ENCODE measurements at regions not wholly inside any gene's neighbourhood (a gene's known extent, or its start where the extent isn't known, plus 50 kb on each side); places are given as distances from the start of the nearest gene placed in this dataset.

DNA sequence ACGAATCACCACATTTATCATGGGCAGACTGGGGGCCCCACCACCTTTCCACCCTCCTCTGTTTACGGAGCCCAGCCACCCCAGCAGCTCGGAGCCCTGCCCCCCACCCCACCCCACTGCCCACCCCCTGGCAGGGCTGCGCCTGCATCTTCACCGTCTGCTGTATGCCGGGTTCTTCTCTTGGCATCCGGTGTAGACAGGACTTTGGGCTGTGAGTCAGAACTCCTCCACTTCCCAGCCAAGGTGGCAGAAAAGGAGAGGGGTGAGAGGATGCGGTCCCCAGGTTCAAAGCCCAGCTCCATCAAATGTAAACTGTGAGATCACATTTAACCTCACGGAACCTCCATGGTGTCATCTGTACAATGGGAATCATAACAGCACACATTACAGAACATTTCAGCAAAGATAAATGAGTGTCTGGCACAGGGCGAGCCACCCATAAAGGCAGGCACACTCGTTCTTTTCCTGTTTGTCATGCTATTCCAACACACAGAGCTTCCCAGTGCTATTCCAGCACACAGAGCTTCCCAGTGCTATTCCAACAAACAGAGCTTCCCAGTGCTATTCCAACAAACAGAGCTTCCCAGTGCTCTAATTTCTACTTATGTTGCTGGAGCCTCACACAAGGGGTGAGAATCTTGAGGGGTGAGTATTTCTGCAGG lies 292.7 kb upstream of the RTL1 start (continued):
- TF ChIP-seq, protein P1, sequence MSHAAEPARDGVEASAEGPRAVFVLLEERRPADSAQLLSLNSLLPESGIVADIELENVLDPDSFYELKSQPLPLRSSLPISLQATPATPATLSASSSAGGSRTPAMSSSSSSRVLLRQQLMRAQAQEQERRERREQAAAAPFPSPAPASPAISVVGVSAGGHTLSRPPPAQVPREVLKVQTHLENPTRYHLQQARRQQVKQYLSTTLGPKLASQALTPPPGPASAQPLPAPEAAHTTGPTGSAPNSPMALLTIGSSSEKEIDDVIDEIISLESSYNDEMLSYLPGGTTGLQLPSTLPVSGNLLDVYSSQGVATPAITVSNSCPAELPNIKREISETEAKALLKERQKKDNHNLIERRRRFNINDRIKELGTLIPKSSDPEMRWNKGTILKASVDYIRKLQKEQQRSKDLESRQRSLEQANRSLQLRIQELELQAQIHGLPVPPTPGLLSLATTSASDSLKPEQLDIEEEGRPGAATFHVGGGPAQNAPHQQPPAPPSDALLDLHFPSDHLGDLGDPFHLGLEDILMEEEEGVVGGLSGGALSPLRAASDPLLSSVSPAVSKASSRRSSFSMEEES (CRISPR knock-in tag; IDR thresholded peaks at IDR 0.05), result no peak
- TF ChIP-seq GPN1 (CRISPR knock-in tag; IDR thresholded peaks at IDR 0.05; ENCODE audit: borderline replicate concordance) (no peak), HMG20B (CRISPR knock-in tag; conservative IDR thresholded peaks at IDR 0.05) (no peak), KMT2B (CRISPR knock-in tag; IDR thresholded peaks at IDR 0.05) (no peak), MYC (CRISPR knock-in tag; IDR thresholded peaks at IDR 0.05; ENCODE audit: borderline replicate concordance) (no peak)

DNA sequence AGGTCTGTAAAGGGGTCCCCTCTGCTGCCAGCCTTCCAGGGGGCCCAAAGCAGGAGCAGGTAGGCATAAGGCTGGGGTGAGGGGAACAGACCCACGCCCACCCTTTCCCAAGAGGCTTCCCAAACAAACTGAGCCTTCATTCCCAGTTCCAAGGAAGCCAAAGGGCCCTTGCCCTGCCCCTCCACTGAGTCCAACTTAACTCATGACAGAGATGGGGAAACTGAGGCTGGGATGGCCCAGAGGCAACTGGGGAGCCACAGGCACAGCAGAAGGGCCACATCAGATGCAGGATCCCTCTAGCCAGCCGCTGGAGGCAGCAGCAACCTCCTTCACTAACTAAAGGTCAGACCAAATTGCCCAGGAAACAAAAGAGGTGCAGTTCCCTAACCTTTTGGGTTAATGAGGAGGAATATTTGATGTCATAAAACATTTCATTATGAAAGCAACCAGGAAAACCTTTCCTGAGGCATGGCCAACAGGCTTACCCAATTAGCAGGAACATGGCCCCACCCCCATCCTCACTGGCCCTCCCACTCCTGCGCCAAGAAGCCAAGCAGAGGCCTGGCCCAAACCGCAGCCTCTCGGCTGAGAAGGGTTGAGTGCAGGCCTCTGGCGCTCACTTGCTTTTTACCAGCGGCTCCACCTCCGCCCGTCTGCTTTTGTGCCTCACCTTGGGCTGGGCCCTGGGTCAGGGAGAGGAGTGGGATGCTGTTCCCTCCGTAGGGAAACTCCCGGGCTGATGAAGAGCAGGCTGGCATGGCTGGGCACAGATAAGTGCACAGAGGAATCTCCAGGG lies 293.5 kb upstream of the RTL1 start:
- ChIA-PET POLR2A (no interaction called here), CTCF (ENCODE audit: low intra/inter-chr PET ratio, low total read pairs) (no interaction called here)
- Histone ChIP-seq H3K79me2 (ENCODE audit: insufficient read depth, low read length) (no peaks in the 10 kb centered on the region), H3K4me3 (replicated peaks in 1 of 3; ENCODE audit: insufficient read depth in 1 of 3, low read depth in 2 of 3, low read length in 3 of 3) (no peak overlapping the region), H3K4me1 (ENCODE audit: insufficient read depth, low read length) (no peaks in the 10 kb centered on the region), H3K27me3 (ENCODE audit: control insufficient read depth in 1 of 2, insufficient read depth in 2 of 2, low read length in 2 of 2) (peaks cover 11 to 49% of the 10 kb centered on the region in 2 experiments), H3K4me2 (ENCODE audit: low read depth, low read length) (no peak overlapping the region), H4K20me1 (ENCODE audit: insufficient read depth, low read length) (no peaks in the 10 kb centered on the region), H3K36me3 (replicated peaks in 1 of 2; ENCODE audit: control insufficient read depth in 1 of 2, insufficient read depth in 2 of 2, low read length in 2 of 2) (no peaks in the 10 kb centered on the region), H3K27ac (ENCODE audit: extremely low read length, insufficient read depth, low read length) (no peak overlapping the region), H2AFZ (ENCODE audit: low read length) (no peak overlapping the region), H3K9ac (ENCODE audit: insufficient read depth, low read depth, low read length) (no peak overlapping the region), H3K9me3 (ENCODE audit: low read length) (no peaks in the 10 kb centered on the region)
- intact Hi-C loops (cut with micrococcal nuclease; ENCODE audit: unreplicated experiment) (no loop called here), in situ Hi-C loops (cut with HindIII; ENCODE audit: extremely low pct_ligation_motif_present, low pct_unique_long_range_greater_than_20kb) (no loop called here)
- DNase-seq (ENCODE audit: low spot score) (no peak), FAIRE-seq (no peak), ATAC-seq (no peak)
- no TSS peak for BruUV-seq (replicated peaks)
- WGBS (ENCODE audit: low lambda C conversion rate), result 16% methylated on average over 9 of the region's 11 CpGs
- TF ChIP-seq ZNF335 (CRISPR knock-in tag; IDR thresholded peaks at IDR 0.05) (no peak), MZF1 (CRISPR knock-in tag; IDR thresholded peaks at IDR 0.05; ENCODE audit: borderline replicate concordance) (no peak), ZBTB7B (CRISPR knock-in tag; IDR thresholded peaks at IDR 0.05) (no peak), JDP2 (CRISPR knock-in tag; IDR thresholded peaks at IDR 0.05; ENCODE audit: borderline replicate concordance) (no peak), RBFOX2 (IDR thresholded peaks at IDR 0.05; ENCODE audit: low read depth, low read length) (no peak), SIX1 (CRISPR knock-in tag; IDR thresholded peaks at IDR 0.05; ENCODE audit: borderline replicate concordance) (no peak), SSRP1 (CRISPR knock-in tag; IDR thresholded peaks at IDR 0.05) (no peak), ZNF10 (CRISPR knock-in tag; IDR thresholded peaks at IDR 0.05; ENCODE audit: borderline replicate concordance, low read depth) (no peak), ZNF124 (CRISPR knock-in tag; IDR thresholded peaks at IDR 0.05) (no peak), MLX (CRISPR knock-in tag; IDR thresholded peaks at IDR 0.05) (no peak), YY1 (IDR thresholded peaks at IDR 0.05; ENCODE audit: insufficient read depth, insufficient replicate concordance, low read depth, low read length) (no peak), YEATS4 (CRISPR knock-in tag; IDR thresholded peaks at IDR 0.05; ENCODE audit: borderline replicate concordance) (no peak), TOE1 (CRISPR knock-in tag; IDR thresholded peaks at IDR 0.05) (no peak)
- TF ChIP-seq, protein P2, sequence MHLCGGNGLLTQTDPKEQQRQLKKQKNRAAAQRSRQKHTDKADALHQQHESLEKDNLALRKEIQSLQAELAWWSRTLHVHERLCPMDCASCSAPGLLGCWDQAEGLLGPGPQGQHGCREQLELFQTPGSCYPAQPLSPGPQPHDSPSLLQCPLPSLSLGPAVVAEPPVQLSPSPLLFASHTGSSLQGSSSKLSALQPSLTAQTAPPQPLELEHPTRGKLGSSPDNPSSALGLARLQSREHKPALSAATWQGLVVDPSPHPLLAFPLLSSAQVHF (CRISPR knock-in tag; IDR thresholded peaks at IDR 0.05), result no peak
- TF ChIP-seq, protein P3, sequence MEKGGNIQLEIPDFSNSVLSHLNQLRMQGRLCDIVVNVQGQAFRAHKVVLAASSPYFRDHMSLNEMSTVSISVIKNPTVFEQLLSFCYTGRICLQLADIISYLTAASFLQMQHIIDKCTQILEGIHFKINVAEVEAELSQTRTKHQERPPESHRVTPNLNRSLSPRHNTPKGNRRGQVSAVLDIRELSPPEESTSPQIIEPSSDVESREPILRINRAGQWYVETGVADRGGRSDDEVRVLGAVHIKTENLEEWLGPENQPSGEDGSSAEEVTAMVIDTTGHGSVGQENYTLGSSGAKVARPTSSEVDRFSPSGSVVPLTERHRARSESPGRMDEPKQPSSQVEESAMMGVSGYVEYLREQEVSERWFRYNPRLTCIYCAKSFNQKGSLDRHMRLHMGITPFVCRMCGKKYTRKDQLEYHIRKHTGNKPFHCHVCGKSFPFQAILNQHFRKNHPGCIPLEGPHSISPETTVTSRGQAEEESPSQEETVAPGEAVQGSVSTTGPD (CRISPR knock-in tag; IDR thresholded peaks at IDR 0.05), result no peak
